ENCODE measurements at regions not wholly inside any gene's neighbourhood (a gene's known extent, or its start where the extent isn't known, plus 50 kb on each side); places are given as distances from the start of the nearest gene placed in this dataset.
"Not testable (repeated sequence)": the region's sequence is repeated elsewhere in the genome, so short reads cannot be mapped to it uniquely, and the experiment has no call there.

DNA sequence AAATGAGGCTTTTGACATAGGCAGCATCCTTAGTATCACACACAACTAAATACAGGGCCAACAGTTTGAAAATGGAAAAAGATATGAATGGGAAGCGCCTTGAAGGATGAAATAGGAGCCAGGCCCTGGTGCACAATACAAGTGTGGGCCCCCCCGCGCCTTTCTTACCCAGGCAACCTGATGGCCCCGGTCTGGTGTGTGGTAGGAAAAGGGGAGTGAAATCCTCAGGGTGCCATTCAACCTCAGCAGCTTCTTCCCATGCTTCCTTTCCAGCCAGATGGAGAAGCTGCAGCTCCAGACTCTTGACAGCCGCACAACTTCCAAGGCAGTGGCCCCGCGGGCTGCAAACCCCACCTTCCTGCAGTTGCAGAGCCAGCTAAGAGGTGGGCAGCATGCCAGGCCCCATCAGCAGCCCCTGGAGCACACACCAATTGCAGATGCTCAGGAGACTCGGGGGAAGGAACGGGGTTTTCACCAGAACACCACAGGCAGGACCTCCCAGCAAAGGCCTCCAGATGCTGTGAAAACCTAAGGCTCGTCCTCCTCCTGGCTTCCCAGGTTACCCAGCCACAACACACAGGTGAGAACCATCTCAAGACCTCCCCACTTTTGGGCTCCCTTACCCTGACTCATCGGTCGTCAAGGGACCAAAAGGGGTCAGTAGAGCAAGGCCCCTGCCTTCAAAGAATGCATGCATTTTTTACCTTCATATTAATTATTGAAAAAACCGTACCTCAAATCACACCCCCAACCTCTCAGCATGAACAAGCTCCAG is 101.6 kb downstream of the CPN2 start:
- DNase-seq (ENCODE audit: low read depth): no peak

DNA sequence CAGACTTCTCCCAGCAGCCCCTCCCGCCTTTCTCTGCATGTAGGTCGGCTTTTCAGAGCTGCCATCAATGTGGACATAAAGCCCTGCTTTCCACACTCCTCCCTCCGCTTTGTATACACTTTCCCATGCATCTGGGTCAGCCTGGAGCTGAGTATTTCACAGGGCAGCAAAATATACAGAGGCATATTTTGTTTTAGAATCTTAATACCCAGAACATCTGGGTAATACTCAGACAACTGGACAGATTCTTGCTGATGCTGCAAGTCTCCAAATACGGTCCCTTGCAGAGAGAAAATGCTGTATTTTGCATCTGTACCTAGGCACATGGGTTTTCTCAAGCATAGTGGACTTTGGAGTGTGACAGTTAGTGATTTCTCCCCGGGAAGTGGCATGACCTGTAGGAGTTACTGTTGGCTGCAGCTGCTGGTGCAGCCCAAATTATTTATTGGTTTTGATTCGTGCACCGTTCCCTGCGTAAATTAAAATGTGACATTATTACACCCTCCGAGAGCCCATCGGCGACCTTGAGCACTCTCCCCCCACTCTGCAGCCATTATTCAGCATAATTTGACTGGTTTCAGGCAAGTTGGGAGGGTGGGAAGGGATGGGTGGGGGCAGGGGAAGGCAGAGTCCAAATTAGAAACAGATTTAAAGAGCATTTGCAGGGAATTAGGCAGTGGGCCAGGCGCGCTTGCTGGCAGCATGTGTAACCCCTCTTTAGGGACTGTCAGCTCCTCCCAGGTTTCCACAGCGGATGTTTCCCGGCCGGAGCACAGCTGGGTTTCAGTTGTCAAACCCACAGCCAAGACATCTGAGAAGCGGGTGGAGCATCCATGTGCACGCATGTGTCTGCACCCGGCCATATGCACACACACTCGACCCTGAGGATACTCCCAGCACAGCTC is 100.8 kb downstream of the CPN2 start:
- DNase-seq (ENCODE audit: low read depth): no peak

DNA sequence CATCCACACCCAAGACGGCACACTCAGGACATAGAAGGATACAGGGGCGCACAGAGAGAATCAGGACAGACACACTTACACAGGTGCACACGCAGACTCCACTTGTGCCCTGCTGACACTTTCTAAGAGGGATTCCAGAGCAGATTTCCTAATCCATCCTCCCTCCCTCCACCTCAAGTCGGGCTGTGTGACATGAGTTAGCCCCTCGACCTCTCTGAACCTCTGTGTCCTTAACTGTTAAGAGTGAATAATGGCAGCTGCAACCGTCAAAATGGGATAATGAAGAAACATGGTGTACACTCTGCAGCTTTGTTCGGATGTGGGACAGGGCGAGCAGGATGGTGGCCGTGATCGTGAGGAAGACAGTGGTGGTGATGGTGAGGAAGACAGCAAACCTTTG is 100.1 kb downstream of the CPN2 start:
- DNase-seq (ENCODE audit: low read depth): no peak

DNA sequence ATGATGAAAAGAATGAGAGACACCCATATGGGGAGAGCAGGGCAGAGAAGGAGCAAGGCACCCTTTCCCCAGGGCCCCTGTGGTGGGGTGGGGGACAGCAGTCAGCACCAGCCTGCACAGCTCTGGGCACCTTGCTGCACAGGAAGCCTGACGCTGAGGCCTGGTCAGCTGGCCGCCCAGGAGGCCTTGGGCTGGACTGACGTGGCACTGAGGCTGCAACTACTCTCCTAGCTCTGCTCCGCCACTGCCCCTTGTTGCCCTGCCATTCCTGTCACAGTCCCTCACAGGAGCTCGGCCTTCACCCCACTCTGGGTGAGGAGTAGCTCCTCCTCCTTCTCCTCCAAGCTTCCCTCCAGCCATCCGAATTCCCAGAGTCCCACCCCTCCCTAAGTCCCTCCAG is 99.7 kb downstream of the CPN2 start:
- DNase-seq (ENCODE audit: low read depth): no peak

DNA sequence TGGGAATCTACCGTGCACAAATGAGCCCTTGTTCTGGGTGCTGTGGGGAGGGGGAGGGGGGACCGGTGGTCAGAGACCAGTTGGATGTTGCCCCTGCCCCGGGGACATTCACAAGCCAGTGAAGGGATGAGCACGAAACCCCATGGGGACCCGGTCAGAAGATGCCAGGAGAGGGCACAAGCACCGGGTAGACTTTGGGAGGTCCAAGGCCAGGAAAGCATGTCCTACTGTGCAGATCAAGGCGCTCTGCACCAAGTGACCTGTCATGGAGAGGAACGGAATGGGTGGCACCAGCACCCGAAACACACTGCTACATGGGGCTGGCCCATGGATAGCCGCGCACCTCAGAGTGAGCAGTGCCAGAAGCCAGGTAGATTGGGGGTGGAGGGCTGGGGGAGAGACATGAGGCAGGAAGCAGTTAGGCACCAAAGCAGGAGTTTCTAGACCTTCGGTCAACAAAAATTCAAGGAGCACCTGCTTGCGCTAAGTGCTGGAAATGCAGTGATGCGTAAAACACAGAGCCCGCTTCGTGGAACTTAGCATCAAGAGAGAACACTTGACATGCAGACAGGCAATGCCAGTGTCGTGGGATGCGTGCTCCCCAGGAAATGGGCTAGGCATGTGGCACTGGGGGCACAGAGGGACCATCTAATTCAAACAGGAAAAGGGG is 99.1 kb downstream of the CPN2 start:
- DNase-seq (ENCODE audit: low read depth): no peak

DNA sequence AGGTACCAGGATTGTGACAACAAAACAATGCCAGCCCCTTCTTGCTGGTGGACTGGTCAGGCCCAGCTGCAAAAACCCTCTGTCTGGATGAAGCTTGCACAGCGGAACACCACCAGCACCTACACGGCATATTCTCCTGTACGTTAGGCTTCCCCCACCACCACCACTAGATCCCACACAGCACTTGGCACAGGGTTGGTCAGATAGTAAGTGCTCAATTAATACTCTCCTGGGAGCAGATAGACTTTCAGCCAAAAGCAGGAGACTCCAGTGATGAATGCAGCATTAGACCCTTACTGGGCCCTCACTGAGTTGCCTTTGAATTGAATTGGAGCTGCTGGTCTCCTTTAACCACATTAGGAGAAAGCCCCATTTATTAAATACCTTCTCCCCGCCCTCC is 97.9 kb downstream of the CPN2 start:
- DNase-seq (ENCODE audit: low read depth): no peak

DNA sequence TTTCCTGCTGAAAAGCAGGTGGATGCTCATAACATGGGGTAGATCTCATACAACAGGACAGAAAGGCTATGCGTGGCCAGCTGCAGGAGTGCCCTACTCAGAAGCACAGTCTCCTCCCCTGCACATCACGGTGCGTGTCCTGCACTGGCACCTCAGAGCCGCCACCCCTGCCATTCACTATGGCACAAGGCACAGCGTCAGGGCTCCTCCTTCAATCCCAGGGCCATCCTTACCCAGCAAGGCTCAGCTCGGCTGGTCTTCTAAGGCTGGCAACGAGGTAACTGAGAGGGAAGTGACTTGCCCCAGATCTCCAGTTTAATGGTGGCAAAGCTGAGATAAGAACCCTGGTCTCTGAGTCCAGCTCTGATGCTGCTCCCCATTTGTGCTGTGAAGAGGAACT is 97.1 kb downstream of the CPN2 start:
- no peak for DNase-seq (ENCODE audit: low read depth)

DNA sequence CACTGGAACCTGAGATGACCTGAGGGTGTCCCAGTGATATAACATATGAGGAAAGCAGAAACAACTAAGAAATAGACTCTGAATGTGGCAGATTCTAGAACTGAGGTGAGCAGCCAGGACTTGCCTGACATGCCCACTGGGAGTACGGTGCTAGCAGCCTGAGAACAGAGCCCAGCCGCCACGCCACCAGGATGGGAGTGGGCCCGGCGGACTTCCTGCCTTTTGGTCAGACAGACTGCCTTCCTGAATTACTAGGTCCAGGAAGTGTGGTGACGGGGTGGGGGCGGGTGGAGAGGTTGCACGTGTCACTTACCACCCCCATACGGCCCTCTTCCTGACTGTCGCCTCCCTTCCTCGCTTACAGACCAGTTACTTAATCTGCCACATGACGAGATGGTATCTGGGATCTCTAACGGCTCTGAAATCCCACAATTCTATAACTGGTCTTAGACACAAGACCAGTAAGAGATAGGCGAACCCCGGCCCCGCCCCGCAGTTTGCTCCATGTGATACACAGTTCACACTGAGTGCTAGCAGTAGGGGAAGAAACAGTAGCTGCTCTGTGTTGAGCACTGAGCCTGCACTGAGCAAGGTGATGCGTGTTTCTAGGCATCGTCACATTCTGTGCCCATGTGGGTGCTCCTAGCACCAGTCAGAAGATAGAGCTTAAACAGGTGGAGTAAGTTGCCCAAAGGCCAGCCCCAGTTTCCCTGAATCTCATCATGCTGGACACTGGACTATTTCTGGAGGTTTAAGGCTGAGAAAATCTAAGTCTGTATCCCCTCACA is 95.7 kb downstream of the CPN2 start:
- DNase-seq (ENCODE audit: low read depth): peak; percentile 18

DNA sequence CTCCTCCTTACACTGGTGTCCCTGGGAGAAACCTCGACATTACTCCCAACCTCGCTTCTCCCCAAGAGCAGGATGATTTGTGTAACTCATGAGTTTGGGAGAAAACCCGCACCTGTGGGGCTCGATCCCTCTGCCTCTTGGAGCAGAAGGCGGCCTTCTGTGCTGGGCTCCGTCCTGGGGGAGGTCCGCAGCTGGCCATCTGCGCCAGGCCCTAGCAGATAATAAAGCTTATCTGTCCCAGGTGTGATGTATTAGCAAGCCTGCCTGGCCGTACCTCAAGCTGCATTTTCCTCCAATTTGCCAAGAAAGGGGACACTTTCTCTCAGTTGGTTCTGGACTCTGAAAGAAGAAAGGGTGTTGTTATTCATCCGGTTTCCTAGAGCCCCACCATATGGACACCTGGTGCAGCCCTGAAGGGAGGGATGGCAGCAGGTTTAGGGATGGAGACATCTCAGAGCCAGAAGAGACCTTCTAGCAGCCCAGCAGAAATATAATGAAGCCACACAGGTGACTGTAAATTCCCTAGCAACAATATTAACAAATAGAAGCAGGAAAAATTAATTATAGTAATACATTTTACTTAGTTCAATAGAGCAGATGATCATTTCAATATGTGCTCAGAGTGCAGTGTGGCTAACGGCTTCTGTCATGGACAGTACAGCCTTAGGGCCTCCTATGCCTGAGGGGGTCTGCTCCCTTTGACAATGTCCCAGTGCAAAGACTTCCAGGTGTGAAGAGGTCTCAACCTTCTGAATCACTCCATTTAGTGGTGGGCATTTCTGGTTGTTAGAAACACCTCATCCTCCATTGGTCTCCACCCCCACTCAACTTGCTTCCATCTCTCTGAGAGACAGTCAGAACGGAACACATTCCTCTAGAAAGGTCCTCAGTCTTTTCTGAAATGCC is 94.8 kb downstream of the CPN2 start:
- no peak for DNase-seq (ENCODE audit: low read depth)

DNA sequence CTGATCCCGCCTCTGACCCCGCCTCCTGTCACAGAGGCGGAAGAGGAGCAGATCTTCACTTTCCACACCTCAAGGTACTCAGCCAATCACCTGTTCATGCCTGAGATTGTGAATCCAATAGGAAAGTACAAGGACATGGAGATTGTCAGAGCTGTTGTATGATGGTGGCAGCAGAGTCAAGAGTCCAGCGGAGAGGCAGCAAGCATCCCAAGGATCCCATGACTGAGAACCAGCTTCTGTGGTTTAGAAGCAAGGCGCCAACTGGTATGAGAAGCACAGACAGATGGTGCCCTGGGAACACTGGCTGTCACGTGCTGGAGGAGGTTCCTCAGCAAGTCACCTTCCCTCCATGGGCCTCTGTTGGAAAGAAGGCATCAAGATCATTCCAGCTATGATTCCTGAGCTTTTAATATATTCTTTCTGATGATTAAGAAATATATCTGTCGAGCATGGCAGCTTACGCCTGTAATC is 93.9 kb downstream of the CPN2 start:
- no peak for DNase-seq (ENCODE audit: low read depth)

DNA sequence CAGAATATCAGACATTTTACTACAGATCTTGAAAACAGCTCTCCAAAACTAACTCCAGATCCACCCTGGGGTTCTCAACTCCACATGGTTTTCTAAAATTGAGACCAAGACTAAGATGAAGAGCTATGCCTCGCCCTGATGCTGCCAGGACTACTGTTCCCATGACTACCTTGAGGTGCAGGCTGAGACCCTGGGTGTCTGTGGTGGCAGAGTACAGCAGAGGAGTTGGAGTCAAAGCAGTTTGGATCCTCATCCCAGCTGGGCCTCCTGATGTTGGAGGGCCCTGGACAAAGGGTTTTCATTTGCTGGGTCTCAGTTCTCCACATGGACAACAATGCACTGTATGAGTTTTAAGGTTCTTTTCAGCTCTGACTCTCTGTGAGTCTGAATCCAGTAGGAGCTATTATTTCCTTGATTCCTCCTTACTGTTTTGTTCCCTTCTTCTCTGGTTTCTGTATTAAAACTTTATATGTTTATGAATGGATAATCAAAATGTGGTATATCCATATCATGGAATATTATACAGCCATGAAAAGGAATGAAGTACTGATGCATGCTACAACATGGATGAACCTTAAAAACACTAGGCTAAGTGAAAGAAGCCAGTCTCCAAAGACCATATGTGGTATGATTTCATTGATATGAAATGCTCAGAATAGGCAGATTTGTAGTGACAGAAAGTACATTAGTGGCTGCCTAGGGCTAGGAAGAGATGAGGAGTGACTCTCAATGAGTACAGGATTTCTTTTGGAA is 93.0 kb downstream of the CPN2 start:
- no peak for DNase-seq (ENCODE audit: low read depth)

DNA sequence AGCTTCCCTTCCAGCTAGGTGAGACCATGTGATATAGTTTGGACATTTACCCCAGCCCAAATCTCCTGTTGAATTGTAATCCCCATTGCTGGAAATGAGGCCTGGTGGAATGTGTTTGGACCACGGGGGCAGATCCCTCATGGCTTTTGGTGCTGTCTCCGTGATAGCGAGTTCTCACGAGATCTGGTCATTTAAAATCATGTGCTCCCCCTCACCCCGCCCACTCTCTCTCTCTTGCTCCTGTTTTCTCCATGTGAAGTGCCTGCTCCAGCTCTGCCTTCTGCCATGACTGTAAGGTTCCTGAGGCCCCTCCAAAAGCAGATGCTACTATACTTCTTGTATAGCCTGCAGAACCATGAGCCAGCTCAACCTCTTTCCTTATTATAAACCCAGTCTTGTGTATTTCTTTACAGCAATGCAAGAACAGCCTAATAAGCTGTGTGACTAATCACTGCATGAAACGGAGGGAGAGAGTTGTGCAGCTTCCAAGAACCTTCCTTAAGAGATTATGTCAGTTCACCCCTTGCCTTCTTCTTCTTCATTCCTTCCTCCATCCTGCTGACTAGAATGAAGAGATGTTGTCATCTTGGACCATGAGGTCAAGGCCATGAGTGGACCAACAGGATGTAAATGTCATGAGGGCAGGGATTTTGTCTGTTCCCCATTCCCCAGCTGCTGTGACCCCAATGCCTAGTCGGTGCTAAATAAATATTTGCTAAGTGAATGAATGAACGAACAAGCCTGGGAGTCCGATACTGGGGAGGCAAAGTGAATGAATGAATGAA is 91.0 kb downstream of the CPN2 start:
- DNase-seq (ENCODE audit: low read depth): no peak

DNA sequence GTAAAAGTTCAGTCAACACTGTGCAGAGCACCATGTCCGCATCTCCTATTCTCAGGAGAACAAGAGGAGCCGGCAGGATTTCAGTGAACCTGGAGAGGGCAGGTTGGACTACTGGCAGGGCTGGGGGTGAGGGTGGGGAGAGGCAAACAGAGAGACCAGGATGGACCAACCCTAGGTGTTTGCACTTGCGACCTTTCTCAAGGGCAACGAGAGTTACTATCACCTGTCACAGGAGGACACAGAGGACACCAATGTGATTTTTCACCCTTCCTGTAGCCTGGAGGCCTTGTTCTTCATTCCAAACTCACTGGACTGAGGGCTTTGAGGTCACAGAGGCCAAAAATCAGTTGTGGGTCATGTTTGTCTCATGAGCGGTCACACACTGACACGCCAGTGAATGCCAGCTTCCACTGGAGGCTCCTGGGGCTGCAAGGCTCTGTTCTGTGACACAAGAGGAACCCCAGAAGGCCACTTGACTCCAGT is 89.5 kb downstream of the CPN2 start:
- DNase-seq (ENCODE audit: low read depth): no peak

DNA sequence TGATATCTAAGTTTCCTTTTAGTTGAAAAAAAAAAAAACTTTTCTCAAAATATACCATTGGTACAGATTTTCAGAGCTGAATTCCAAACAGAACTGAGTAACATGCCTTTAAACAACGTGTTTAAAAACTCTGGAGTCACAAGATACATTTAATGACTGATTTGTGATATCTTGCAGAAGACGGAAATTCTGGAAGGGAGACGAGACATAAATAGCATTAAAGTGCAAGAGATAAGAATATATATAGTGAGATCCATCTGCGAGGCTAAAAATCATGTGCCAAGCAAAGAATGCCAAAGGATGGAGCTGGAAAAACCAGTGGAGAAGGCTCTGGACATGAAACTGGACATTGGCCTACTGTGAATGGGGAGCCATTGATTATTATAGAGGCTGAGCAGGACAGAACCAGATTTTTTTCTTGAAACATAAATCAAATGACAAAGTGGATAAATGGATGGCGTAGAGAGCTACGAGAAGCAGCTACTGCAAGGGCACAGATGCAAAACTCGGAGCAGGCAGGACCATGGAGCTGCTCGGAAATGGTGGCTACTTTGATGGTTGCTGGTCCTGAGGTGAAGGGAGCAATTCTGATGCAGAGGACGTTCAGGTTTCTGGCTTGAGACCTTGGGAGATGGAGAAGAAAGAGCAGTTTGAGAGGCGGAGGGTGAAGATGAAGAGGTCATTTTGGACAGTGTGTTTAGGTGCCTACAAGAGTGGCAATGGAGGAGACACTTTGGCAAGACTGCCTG is 88.8 kb downstream of the CPN2 start:
- DNase-seq (ENCODE audit: low read depth): no peak

DNA sequence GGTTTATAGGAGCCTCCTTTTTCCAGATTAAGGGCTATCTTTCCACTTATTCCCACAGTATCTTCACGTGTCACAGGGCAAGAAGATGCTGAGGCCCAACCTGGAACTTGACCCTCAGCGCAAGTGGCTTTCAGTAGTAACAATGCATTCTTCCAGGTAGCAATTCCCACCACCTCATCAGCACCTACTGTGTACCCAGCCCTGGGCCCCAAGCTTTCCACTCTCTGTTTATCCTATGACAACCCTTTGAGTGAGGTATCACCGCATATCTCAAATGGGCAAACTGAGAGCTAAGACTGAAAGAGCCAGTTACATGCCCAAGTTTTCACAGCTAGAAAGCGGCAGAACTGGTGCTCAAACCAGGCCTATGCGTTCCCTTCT is 88.2 kb downstream of the CPN2 start:
- no peak for DNase-seq (ENCODE audit: low read depth)

DNA sequence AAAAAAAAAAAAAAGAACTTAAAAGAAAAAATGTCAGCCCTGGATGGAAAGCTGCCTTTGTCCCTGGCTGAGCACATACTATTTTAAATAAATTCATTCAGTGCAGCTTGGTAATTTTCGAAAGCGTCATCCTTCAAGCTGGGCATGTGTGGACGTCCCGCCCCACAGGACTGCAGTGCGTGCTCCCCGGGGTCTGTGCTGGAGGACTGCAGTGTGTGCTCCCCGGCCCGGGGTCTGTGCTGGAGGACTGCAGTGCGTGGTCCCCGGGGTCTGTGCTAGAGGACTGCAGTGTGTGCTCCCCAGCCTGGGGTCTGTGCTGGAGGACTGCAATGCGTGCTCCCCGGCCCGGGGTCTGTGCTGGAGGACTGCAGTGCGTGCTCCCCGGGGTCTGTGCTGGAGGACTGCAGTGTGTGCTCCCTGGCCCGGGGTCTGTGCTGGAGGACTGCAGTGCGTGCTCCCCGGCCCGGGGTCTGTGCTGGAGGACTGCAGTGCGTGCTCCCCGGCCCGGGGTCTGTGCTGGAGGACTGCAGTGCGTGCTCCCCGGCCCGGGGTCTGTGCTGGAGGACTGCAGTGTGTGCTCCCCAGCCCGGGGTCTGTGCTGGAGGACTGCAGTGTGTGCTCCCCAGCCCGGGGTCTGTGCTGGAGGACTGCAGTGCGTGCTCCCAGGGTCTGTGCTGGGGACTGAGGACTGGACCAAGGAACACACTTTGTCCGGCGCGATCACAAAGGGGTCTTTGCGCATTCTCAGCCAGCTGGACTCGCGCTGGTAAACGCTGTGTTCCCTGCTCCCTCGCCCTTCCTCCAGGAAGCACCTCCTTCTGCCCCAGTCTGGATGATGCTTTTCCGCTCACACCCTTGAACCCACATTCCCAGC is 86.3 kb downstream of the CPN2 start:
- not testable (repeated sequence) for DNase-seq (ENCODE audit: low read depth)

DNA sequence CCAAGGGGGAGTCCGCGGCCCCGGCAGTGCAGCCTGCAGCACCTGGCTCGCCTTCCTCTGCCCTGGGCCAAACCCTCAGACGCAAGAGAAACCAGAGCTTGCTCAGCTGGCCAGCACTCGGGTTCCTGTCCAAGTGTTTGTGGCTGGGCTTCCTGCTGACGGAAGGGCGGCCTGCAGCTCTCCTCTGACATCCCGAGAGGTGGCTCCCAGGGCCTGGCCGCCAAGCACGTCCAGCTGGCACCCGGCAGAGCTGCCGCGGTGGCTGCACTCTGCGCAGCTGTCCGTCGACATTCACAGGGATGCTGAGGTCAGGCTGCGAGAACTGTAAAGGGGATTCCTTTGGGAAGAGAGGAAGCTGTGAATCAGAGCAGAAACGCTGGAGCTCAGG is 85.6 kb downstream of the CPN2 start:
- DNase-seq (ENCODE audit: low read depth): no peak

All from stimulated activated CD8-positive, alpha-beta memory T cell treated with anti-CD3 and anti-CD28 coated beads, Interleukin-7, amount 100 ng/mL, for 24 hours (primary cell).